NCI-H1048 (cell line): ENCODE measurements at regions not wholly inside any gene's neighbourhood (a gene's known extent, or its start where the extent isn't known, plus 50 kb on each side); places are given as distances from the start of the nearest gene placed in this dataset.
"Not testable (repeated sequence)": the region's sequence is repeated elsewhere in the genome, so short reads cannot be mapped to it uniquely, and the experiment has no call there.

ENCODE experiments used
- DNase-seq: peaks from one replicate; lab custom pipeline; 2025; lab: John Stamatoyannopoulos, UW

DNA sequence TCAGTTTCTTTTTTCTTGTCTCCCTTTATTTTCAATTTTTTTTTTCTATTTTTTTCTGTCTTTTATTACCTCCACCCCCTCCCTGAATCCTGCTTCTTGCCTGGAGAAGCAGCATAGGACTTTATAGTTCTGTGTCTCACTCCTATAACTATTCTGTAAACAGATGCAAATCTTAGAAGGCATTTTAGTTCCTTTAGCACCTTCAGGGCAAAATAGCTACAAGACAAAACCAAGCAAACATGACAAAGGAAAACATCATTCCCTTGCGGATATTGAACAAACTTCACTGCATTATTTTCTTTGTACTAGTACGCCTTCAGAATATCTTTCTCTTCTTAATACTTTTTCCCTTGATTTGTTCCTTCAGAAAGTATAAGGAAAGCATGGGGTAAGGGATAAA lies 446.2 kb upstream of the CHORDC1 start:
- no peak for DNase-seq

DNA sequence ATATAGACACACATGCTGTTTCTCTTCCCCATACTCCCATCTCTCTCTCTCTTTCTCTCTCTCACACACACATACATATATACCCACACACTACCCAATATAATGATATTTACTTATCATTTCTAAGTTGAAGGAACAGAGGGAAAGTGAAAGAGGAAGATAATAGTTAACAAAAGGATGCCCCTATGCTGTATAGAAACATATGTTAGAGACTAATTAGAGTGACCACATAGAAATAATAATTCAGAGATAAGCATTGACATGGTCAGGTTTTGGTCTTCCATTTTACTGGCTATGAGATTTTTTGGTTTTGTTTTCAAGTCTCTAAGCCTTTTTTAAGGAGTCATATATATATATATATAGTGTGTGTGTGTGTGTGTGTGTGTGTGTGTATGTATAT lies 445.7 kb upstream of the CHORDC1 start:
- no peak for DNase-seq

DNA sequence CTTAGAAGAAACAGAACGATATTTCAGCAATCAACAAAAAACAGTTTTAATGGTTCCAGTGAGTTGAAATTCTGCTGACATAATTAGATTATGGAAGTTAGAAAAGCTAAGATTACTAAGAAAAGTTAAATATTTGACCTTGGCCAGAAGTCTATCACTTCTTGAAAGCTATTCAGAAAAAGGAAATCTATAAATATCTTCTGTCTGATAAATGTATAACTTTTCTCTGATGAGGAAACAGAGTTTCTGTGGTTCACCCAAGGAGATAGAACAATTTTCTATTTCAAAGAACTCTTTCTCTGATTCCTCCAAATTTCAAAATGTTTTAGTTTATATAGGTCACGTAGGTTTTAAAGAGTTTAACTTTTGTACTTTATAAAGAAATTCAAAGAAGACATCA lies 438.4 kb upstream of the CHORDC1 start:
- no peak for DNase-seq

DNA sequence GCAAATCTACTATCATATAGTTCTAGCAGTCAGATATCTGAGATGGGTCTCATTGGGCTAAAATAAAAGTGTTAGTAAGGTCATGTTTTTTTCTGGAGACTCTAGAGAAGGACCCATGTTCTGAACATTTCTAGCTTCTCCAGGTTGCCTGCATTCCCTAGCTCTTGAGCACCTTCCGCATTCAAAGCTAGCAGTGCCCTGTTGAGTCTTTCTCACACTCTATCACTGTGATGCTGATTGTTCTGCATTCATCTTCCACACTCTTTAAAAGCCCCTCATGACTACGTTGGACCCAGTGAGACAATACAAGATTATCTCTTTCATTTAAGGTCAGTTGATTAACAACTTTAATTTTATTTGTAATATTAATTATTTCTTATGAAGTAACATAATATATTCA lies 433.3 kb upstream of the CHORDC1 start:
- no peak for DNase-seq

DNA sequence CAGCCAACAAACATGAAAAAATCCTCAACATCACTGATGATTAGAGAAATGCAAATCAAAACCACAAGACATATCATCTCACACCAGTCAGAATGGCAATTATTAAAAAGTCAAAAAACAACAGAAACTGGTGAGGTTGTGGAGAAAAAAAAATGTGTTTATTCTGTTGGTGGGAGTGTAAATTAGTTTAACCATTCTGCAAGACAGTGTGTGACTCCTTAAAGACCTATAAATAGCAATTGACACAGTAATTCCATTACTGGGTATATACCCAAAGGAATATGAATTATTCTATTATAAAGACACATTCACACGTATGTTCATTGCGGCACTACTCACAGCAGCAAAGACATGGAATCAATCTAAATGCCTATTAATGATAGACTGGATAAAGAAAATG lies 427.3 kb upstream of the CHORDC1 start:
- DNase-seq: no peak

DNA sequence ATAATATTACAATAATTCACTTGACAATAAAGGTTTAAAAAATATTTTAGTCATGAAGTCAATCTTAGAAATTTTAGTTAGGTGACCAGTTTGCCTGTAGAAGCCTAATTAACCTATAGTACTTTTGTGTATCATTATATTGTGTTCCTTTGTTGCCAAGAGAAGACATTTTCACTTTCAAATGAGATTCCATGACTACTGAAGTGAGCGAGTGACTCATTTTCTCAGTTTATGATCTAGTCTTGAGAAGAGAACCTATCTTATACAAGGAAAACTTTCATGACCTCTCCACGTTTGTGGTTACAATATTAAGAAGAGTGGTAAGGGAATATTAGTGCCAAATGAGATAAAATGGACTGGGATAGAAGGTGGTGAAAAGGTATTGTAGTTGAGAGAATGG lies 423.9 kb upstream of the CHORDC1 start:
- DNase-seq: no peak

DNA sequence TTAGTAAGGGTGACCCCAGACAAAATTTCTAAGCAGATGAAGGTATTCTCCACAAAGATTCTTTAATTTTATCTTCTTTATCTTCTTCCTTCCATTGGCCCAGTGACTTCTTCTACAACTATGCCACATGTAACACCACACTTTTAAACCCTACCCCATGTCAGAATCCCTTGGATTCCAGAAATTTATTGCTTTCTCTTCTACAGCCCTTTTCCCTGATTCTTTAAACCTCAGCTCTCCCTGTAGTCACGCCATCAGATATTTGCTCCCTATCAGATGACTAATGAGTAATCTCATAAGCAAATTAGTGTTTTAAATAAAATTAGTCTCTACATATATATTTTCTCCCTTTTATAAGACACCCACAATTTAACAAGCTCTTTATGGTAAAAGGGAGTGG lies 423.4 kb upstream of the CHORDC1 start:
- DNase-seq: no peak

DNA sequence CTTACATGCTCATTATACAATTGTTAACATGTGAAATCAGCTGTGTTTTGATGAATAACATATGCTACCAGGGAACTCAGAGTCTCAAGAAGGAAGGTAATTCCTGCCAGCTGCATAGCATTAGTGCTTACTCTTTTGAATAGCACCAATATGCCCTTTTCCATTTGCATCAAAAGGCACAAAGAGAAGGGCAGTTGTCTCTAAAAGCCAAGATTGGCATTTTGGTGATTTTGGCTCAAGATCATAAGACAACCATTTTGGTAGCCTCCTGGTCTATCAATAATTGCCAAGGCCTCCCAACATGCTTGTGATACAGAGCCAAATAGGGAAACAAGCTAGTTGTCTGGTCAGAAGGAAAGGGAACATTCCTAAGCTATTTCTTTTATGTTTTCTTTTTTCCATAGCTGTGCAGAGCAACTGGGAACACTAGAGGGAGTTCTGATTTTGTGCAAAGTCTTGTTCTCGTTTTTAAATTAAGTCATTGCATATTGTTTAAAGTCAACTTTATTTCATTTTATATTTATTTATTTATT lies 416.7 kb upstream of the CHORDC1 start:
- DNase-seq: peak; percentile 53

DNA sequence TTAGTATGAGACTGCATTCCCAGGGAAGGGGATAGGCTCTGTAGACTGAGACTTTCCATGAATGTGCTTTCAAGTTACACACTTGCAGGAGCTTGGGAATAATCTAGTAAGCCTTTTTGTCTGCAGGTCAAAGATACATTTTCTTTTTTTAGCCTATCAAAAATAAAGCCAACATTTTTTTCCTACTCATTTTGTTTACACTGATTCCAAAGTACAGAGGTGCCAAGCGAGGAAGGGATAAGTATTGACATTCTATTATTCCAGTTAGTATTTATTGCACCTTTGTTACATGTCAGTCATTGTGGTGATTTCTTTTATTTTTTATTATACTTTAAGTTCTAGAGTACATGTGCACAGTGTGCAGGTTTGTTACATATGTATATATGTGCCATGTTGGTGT lies 413.0 kb upstream of the CHORDC1 start:
- no peak for DNase-seq

DNA sequence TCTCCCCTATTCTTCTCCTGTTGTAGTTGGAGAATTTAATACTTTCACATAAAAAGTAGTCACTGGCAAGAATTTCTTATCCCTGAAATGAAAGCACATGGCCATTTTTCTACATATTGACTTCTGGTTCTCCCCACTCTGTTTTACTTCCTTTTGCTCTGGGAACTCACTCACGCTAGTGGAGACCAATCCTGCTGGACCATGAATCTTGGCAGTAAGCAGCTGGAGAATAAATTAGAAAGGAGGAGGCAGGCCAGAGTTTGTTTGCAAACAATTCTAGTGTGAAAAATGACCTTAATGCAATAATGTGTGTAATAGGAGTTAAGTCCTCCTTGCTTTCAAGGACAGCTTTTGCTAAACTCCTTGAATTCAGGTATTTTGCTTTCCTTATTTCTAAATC lies 412.3 kb upstream of the CHORDC1 start:
- no peak for DNase-seq

DNA sequence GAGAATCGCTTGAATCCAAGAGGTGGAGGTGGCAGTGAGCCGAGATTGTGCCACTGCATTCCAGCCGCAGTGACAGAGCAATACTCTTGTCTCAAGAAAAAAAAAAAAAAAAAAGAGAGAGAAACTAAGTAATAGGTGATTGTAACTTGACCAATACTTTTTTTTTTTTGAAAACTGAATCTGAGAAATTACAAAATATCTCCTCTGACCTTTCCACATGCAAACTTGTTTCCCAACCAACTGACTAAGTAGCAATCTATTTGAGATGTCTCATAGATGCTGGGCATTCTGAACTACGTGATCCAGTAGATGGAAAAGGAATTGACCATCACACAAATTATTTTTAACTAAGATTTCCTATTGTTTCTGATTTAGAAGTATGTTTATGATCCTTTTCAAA lies 407.3 kb upstream of the CHORDC1 start:
- DNase-seq: no peak

DNA sequence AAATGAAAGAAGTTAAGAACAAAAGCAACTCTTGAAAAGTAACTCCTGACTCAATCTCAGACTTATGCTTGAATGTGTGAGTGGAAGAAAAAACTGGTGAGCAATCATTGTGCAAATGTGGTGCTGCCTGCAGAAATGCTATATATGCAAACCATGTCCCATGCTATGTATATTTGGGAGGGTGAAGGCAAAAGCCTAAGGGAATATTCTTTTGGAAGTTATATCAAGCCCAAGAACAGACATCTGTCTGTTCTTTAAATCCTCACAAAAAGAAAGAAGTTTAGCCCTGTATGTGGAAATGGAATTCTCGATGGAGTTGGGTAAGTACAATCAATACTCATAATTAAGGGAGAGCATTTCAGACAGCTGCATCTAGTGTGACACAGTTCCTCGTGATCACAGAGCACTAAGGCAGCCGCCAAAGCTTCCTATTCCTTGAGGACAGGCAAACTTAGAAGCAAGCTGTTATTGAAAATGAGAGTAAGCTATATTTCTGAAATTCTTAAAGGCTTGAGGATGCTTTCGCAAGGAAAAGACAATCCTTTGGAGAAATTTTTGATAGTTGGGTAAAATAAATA lies 406.5 kb upstream of the CHORDC1 start:
- no peak for DNase-seq

DNA sequence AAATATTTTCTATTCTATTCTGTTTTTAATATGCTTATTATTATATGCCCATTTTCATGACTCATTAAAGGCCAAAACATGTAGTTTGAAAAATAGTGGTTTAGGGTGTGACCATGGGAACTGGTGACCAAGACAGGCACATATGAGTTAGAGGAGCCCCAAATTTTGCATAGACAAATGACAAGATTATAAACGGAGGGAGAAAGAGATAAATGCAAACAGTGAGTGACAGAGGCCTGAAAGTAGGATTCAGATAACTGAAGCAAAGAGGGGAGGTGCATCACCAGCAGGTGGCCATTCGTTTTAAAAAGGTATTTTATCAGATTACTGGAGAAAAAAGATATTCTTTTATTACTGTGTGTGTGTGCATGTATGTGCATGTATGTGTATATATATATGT lies 391.5 kb upstream of the CHORDC1 start:
- no peak for DNase-seq

DNA sequence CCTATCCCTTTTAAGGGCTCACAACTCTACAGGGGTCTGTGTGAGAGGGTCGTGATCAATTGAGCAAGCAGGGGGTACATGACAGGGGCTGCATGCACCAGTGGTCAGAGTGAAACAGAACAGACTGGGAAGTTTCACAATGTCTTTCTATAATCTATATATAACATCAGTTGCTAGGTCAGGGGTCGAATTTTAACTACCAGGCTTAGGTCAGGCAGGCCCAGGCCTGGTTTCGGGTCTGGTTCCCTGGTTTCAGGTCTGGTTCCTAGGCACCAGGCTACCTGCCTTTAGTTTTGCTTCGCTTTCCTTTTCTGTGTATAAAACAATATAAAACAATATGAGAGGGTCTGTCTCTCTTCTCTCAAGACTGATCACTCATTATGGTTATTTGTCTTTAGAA lies 390.2 kb upstream of the CHORDC1 start:
- DNase-seq: not testable (repeated sequence)

DNA sequence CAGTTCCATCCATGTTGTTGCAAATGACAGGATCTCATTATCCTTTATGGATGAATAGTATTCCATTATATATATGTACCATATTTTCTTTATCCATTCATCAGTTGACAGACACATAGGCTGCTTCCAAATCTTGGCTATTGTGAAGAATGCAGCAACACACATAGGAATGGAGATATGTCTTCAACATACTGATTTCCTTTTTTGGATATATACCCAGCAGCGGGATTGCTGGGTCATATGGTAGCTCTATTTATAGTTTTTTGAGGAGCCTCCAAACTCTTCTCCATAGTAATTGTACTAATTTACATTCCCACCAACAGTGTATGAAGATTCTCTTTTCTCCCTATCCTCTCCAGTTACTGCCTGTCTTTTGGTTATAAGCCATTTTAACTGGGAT lies 383.9 kb upstream of the CHORDC1 start:
- no peak for DNase-seq

DNA sequence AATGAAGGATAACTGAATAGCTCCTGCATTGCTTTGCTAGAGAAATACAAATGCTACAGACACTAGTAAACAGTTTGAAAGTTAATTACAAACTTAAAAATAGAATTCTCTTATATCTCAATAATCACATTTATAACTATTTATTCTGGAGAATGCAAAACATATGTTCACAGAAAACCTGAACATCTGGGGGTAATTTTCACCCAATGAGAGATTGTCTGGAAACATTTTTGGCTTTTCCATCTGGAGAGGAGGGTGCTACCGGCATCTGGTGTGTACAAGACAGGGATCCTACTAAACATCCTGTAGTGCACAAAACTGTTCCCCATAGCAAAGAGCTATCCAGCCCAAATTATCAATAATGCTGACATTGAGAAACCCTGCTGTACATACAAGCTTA lies 378.4 kb upstream of the CHORDC1 start:
- DNase-seq: no peak

DNA sequence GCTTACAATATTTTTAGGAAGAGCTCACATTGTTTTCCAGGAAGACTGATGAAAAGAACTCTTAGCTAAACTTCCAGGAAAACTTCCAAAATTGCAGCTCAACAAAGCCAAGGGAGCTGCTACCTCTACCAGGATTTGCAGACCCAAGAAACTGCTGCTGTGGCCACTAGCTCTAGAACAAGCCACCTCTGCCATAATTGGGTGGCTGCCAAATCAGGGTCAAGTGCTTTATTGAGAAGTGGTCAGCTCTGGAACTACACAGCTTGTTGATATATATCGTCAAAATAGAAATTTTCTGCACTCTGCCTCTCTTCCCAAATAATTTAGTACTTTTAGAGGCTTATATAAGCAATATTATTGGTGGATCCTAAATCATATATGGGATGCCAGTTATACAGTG lies 371.8 kb upstream of the CHORDC1 start:
- no peak for DNase-seq

DNA sequence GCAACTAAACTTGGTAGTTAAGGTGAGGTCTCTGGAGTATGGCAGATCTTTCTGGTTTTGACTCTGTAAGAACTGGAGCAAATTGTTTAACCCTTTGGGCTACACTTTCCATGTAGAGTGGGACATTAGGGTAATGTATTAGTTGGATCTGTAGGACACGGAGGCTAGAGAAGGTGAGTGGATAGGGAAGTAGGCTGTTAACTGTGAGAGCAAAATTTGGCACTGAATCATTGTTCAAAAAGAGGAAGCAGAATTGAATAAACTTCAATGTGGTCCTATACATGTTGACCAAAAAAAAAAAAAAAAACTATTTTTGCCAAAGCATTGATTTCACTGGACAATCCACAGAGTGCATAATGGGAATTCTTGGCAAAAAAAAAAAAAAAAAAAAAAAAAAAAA lies 370.2 kb upstream of the CHORDC1 start:
- no peak for DNase-seq

DNA sequence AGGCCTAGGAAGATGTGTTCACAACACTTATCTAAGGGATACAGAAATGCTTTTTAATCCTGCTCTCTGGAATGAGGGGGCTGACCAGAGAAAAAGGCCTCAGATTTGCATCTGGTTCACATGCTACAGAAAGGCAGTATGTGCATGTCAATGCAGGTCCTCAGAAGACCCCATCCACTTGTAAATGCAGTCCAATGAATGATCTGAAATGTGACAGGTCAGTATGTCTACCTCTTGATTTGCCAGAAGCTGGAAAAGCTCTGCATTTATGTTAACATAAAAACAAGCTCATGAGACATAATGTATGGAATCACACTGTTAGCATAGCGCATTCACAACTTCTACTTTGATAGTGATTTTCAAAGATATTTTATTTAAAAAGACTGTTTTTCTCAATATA lies 367.4 kb upstream of the CHORDC1 start:
- DNase-seq: no peak

DNA sequence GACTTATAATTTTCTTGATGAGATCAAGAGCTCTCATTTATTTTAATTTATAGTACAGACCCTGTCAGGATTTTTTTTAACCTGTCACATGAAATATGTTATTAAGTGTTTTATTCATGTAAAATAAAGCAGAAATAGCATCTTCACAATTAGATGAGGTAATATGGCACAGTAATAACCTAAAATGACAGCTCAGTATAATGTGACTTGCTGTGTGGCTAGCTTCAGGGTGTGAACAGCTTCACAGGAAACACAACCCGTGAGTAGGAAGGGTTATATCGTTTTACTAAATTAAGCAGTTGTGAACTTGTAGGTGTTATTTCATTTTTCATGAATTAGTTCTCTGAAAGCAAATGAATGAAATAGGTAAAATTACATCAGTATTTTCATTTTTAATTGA lies 366.9 kb upstream of the CHORDC1 start:
- no peak for DNase-seq

DNA sequence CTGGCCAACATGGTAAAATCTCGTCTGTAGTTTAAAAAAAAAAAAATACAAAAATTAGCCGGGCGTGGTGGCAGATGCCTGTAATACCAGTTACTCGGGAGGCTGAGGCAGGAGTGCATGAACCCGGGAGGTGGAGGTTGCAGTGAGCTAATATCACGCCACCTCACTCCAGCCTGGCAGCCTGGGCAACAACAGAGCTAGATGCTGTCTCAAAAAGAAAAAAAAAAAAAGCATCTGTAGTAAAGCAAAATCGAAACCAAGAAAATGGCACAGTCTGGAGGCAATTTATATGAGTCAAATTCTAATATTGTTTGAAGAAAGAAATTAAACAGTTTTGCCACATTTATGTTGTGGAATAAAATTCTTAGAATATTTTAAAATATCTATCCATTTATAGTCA lies 365.0 kb upstream of the CHORDC1 start:
- no peak for DNase-seq

DNA sequence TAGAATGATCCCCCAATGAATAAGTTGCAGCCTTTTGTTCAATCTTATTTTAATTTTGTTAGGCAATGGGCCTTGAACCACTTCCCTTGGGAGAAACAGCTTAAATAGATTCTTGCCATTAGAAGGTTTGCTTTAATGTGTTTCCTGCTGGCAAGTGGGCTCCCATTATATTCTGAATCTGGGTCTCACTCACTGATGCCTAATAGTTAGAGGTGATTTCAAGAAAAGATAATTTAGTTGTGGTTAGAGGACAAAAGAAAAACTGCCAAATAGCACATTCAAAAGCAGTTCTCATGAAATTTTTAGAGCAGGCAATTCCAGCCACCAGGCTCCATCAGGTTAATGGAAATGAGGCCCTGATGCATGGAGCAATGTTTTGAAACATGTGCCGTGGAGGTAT lies 362.6 kb upstream of the CHORDC1 start:
- no peak for DNase-seq

DNA sequence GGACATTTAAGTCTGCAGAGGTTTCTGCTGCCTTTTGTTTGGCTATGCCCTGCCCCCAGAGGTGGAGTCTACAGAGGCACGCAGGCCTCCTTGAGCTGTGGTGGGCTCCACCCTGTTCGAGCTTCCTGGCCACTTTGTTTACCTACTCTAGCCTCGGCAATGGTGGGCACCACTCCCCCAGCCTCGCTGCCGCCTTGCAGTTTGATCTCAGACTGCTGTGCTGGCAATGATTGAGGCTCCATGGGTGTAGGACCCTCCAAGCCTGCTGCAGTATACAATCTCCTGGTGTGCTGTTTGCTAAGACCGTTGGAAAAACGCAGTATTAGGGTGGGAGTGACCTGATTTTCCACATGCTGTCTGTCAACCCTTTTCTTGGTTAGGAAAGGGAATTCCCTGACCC lies 360.1 kb upstream of the CHORDC1 start:
- DNase-seq: not testable (repeated sequence)

DNA sequence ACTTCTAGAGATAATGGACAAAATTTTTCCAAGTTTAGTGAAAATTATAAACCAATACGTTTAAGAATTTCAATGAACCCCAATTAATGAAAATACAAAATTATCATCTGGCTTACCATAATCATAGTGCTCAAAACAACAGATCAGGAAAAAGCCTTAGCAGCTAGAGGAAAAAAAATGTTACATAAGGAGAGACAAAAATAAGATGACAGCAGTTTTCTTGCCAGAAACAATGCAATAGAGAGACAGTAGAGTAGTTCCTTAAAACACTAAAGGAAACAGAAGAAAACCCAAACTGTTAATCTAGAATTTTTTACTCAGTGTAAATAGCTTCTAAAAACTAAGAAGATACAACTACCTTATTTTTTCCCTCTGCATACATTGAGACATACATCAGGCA lies 341.7 kb upstream of the CHORDC1 start:
- DNase-seq: no peak
